Testis (tissue), 2 donors: ENCODE measurements at regions not wholly inside any gene's neighbourhood (a gene's known extent, or its start where the extent isn't known, plus 50 kb on each side); places are given as distances from the start of the nearest gene placed in this dataset.

Experiments used
- DNase-seq: peaks from one replicate; pipeline ENCODE4 v3.0.0-alpha.2; 2019
- H3K27ac ChIP-seq, 2 donors: fragments of 200-600 bp; sonication (generic); one replicate each; pipeline ENCODE4 v1.5.1; 2019
- H3K27me3 ChIP-seq: fragments of 200-600 bp; sonication (generic); one replicate; pipeline ENCODE4 v1.5.1; 2019
- H3K36me3 ChIP-seq: fragments of 200-600 bp; sonication (generic); one replicate; pipeline ENCODE4 v1.5.1; 2017; ENCODE audit warnings: low read depth; ENCODE audit errors: missing control alignments
- H3K4me1 ChIP-seq: fragments of 200-600 bp; sonication (generic); one replicate; pipeline ENCODE4 v1.5.1; 2019
- H3K4me3 ChIP-seq, 2 donors: fragments of 200-600 bp; sonication (generic); one replicate each; pipeline ENCODE4 v1.5.1; 2017 to 2019
- H3K9me3 ChIP-seq: fragments of 200-600 bp; sonication (generic); one replicate; pipeline ENCODE4 v1.5.1; 2017
- CTCF ChIP-seq, 3 experiments: fragments of 450-650 bp in 2 of 3; fragments of 200-600 bp in 1 of 3; sonication (generic) in 1 of 3; IDR thresholded peaks; one replicate each; pipeline ENCODE4 v1.5.1; 2016 to 2019; ENCODE audit warnings: antibody characterized with exemption in 3 of 3, mild to moderate bottlenecking in 2 of 3, moderate library complexity in 1 of 3
- POLR2A ChIP-seq: fragments of 450-650 bp; IDR thresholded peaks from one replicate; pipeline ENCODE4 v1.6.1; 2017; ENCODE audit warnings: antibody characterized with exemption, mild to moderate bottlenecking, moderate library complexity
- WGBS, 2 donors: methylation state at CpG; one replicate each; pipeline ENCODE4 v1.1.5; 2018; 5-methylcytosine and 5-hydroxymethylcytosine counted together
- intact Hi-C: fragments of 100-400 bp; cut with DNase I; formaldehyde crosslinking; loops from one replicate; pipeline ENCODE4 v1.15.1; 2023; ENCODE audit warnings: low total_unique reads

- H3K27ac ChIP-seq: peak overlapping the region; percentile 4 to 23
- intact Hi-C loops: no loop called here
- TF ChIP-seq CTCF (IDR thresholded peaks at IDR 0.05) (no peak), POLR2A (no peak)
- H3K4me3 ChIP-seq: no peak overlapping the region
- 32 to 45% methylated on average over 5 of the region's 5 CpGs for WGBS, 2 donors
- H3K4me1 ChIP-seq: peaks cover 6% of the 10 kb centered on the region
- no peaks in the 10 kb centered on the region for H3K9me3 ChIP-seq
- no peaks in the 10 kb centered on the region for H3K36me3 ChIP-seq
- DNase-seq: no peak
- H3K27me3 ChIP-seq: no peaks in the 10 kb centered on the region
Measured at GRCh38 chr3:159897331-159898075, 91.1 kb upstream of the IL12A start.

- 49 to 52% methylated on average over 2 of the region's 2 CpGs for WGBS, 2 donors
- peaks cover 6% of the 10 kb centered on the region for H3K4me1 ChIP-seq
- TF ChIP-seq CTCF (IDR thresholded peaks at IDR 0.05) (no peak), POLR2A (no peak)
- intact Hi-C loops: no loop called here
- no peaks in the 10 kb centered on the region for H3K36me3 ChIP-seq
- H3K4me3 ChIP-seq: no peak overlapping the region
- peak overlapping the region; percentile 4 to 23 for H3K27ac ChIP-seq
- H3K9me3 ChIP-seq: no peaks in the 10 kb centered on the region
- no peaks in the 10 kb centered on the region for H3K27me3 ChIP-seq
- no peak for DNase-seq
Measured at GRCh38 chr3:159898147-159898546, 90.5 kb upstream of the IL12A start.

GRCh38 chr3:159899166-159899565, 89.5 kb upstream of the IL12A start:
- WGBS, 2 donors: 88 to 93% methylated on average over 1 of the region's 1 CpG
- H3K27me3 ChIP-seq: no peaks in the 10 kb centered on the region
- H3K4me1 ChIP-seq: peaks cover 6% of the 10 kb centered on the region
- TF ChIP-seq CTCF (IDR thresholded peaks at IDR 0.05) (no peak), POLR2A (no peak)
- intact Hi-C loops: no loop called here
- H3K9me3 ChIP-seq: no peaks in the 10 kb centered on the region
- H3K4me3 ChIP-seq: no peak overlapping the region
- H3K27ac ChIP-seq: no peak overlapping the region
- no peak for DNase-seq
- H3K36me3 ChIP-seq: no peaks in the 10 kb centered on the region

GRCh38 chr3:159902546-159903314, 85.9 kb upstream of the IL12A start:
- Histone ChIP-seq H3K36me3 (no peaks in the 10 kb centered on the region), H3K4me3 (no peak overlapping the region), H3K4me1 (no peaks in the 10 kb centered on the region), H3K27ac (no peak overlapping the region), H3K9me3 (no peaks in the 10 kb centered on the region), H3K27me3 (no peaks in the 10 kb centered on the region)
- no peak for DNase-seq
- 75 to 80% methylated on average over 8 of the region's 8 CpGs for WGBS, 2 donors
- intact Hi-C loops: no loop called here
- TF ChIP-seq POLR2A (no peak), CTCF (IDR thresholded peaks at IDR 0.05) (no peak)
